SK-N-SH (cell line): ENCODE measurements at regions not wholly inside any gene's neighbourhood (a gene's known extent, or its start where the extent isn't known, plus 50 kb on each side); places are given as distances from the start of the nearest gene placed in this dataset.

ENCODE experiments used
- CTCF ChIA-PET: fragments of 300-600, 350-600 bp; formaldehyde crosslinking; extraction: SDS; loops from one replicate; lab custom pipeline; 2021; lab: Yijun Ruan, JAX
- POLR2A ChIA-PET: fragments of 350-600 bp; sonication (Branson Sonifier 250); formaldehyde crosslinking; extraction: SDS; loops from one replicate; lab custom pipeline; 2020; ENCODE audit warnings: antibody characterized with exemption, inconsistent platforms; lab: Yijun Ruan, JAX
- DNase-seq: peaks from one replicate; pipeline ENCODE4 v3.0.0; 2012
- H2AFZ ChIP-seq: fragments of 200-600 bp; sonication (generic); 2 replicates; pipeline ENCODE4 v1.8.1; 2016; ENCODE audit warnings: antibody characterized with exemption, mild to moderate bottlenecking, low read depth
- H3F3A ChIP-seq: fragments of 200-600 bp; sonication (generic); replicated peaks from 2 replicates; pipeline ENCODE3; 2016; ENCODE audit warnings: antibody characterized with exemption, mild to moderate bottlenecking; ENCODE audit not compliant: insufficient read depth
- H3K27ac ChIP-seq, 2 experiments: fragments of 200-500 bp in 1 of 2; fragments of 200-600 bp in 1 of 2; sonication (Bioruptor generic) in 1 of 2; sonication (generic), shearing (Covaris generic) in 1 of 2; 2 replicates each; pipeline versions ENCODE4 v1.5.1 to v1.6.1; 2014 to 2016; ENCODE audit warnings: low read depth in 2 of 2, inconsistent platforms in 1 of 2, low read length in 1 of 2, mild to moderate bottlenecking in 1 of 2, mixed read lengths in 1 of 2
- H3K27me3 ChIP-seq: fragments of 200-600 bp; sonication (generic), shearing (Covaris generic); 2 replicates; pipeline ENCODE4 v1.6.1; 2016; ENCODE audit warnings: mixed run types; ENCODE audit not compliant: insufficient read depth
- H3K36me3 ChIP-seq, 2 experiments: fragments of 200-500 bp in 1 of 2; fragments of 200-600 bp in 1 of 2; sonication (Bioruptor generic) in 1 of 2; sonication (generic) in 1 of 2; replicated peaks in 1 of 2; 2 replicates each; pipeline versions ENCODE3 to v1.5.1; 2014 to 2016; ENCODE audit warnings: low read length in 1 of 2, mild to moderate bottlenecking in 1 of 2; ENCODE audit not compliant: insufficient read depth in 2 of 2, control insufficient read depth in 1 of 2
- H3K4me1 ChIP-seq, 2 experiments: fragments of 200-500 bp in 1 of 2; fragments of 200-600 bp in 1 of 2; sonication (Bioruptor generic) in 1 of 2; sonication (generic), shearing (Covaris generic) in 1 of 2; 2 replicates each; pipeline versions ENCODE4 v1.5.1 to v1.6.1; 2014 to 2016; ENCODE audit warnings: low read depth in 1 of 2, low read length in 1 of 2, mixed run types in 1 of 2; ENCODE audit not compliant: insufficient read depth in 2 of 2, control insufficient read depth in 1 of 2
- H3K4me2 ChIP-seq: fragments of 200-600 bp; sonication (generic), shearing (Covaris generic); 2 replicates; pipeline ENCODE4 v1.6.1; 2017; ENCODE audit warnings: mixed run types
- H3K4me3 ChIP-seq, 2 experiments: fragments of 200-500 bp in 1 of 2; fragments of 200-600 bp in 1 of 2; sonication (Bioruptor generic) in 1 of 2; sonication (generic), shearing (Covaris generic) in 1 of 2; 2 replicates each; pipeline versions ENCODE4 v1.5.1 to v1.8.1; 2014 to 2016; ENCODE audit warnings: low read depth in 2 of 2, inconsistent platforms in 1 of 2, low read length in 1 of 2, mild to moderate bottlenecking in 1 of 2, mixed read lengths in 1 of 2, moderate library complexity in 1 of 2
- H3K79me2 ChIP-seq: fragments of 200-600 bp; sonication (generic); 2 replicates; pipeline ENCODE4 v1.8.1; 2017; ENCODE audit warnings: mild to moderate bottlenecking; ENCODE audit not compliant: insufficient read depth
- H3K9ac ChIP-seq: fragments of 200-600 bp; sonication (generic); 2 replicates; pipeline ENCODE4 v1.6.1; 2017; ENCODE audit warnings: mixed run types
- H3K9me2 ChIP-seq: fragments of 200-600 bp; sonication (generic); 2 replicates; pipeline ENCODE4 v1.6.1; 2017; ENCODE audit warnings: mixed run types
- H3K9me3 ChIP-seq: fragments of 200-600 bp; sonication (generic); 2 replicates; pipeline ENCODE4 v1.6.1; 2017; ENCODE audit warnings: mixed run types, mild to moderate bottlenecking, moderate library complexity
- H4K20me1 ChIP-seq: fragments of 200-600 bp; sonication (generic); 2 replicates; pipeline ENCODE4 v1.6.1; 2017; ENCODE audit warnings: mild to moderate bottlenecking, mixed run types; ENCODE audit not compliant: insufficient read depth
- FOXM1 ChIP-seq: IDR thresholded peaks from 2 replicates; pipeline ENCODE4 v1.4.0; 2012; ENCODE audit warnings: low read depth, mild to moderate bottlenecking
- GABPA ChIP-seq: IDR thresholded peaks from 2 replicates; pipeline ENCODE4 v1.4.0; 2012; ENCODE audit warnings: low read depth, mild to moderate bottlenecking
- JUND ChIP-seq: IDR thresholded peaks from 2 replicates; pipeline ENCODE4 v1.4.0; 2012
- MEF2A ChIP-seq: IDR thresholded peaks from 2 replicates; pipeline ENCODE4 v1.4.0; 2012; ENCODE audit warnings: low read depth, borderline replicate concordance
- NFIC ChIP-seq: IDR thresholded peaks from 2 replicates; pipeline ENCODE4 v1.4.0; 2012; ENCODE audit warnings: borderline replicate concordance
- NRF1 ChIP-seq: IDR thresholded peaks from 2 replicates; pipeline ENCODE4 v1.6.1; 2012; ENCODE audit warnings: low read depth, mild to moderate bottlenecking, low read length
- RCOR1 ChIP-seq: fragments of 150-350 bp; IDR thresholded peaks from 2 replicates; pipeline ENCODE4 v1.6.1; 2017; ENCODE audit warnings: antibody characterized with exemption, low read length
- SMC3 ChIP-seq: IDR thresholded peaks from 2 replicates; pipeline ENCODE4 v1.6.1; 2012; ENCODE audit warnings: low read depth, low read length, improper control_type of control experiment
- TAF1 ChIP-seq: IDR thresholded peaks from 2 replicates; pipeline ENCODE4 v1.6.1; 2012; ENCODE audit warnings: low read depth, mild to moderate bottlenecking, low read length, moderate library complexity, borderline replicate concordance
- TEAD4 ChIP-seq: IDR thresholded peaks from 2 replicates; pipeline ENCODE4 v1.4.0; 2012; ENCODE audit warnings: mild to moderate bottlenecking, borderline replicate concordance; ENCODE audit not compliant: insufficient read depth
- YY1 ChIP-seq: IDR thresholded peaks from 2 replicates; pipeline ENCODE4 v1.4.0; 2012; ENCODE audit warnings: low read depth, mild to moderate bottlenecking
- WGBS: methylation state at CpG from one replicate; pipeline ENCODE4 v1.1.6; 2017; ENCODE audit warnings: low lambda C conversion rate; 5-methylcytosine and 5-hydroxymethylcytosine counted together
- TF ChIP-seq, protein P1 (sequence below): IDR thresholded peaks from 2 replicates; pipeline ENCODE4; 2012
- TF ChIP-seq, protein P2 (sequence below): fragments of 150-350 bp; IDR thresholded peaks from 2 replicates; pipeline ENCODE4 v1.6.1; 2017; ENCODE audit warnings: antibody characterized with exemption, low read length, low read depth, borderline replicate concordance
- TF ChIP-seq, protein P3 (sequence below): IDR thresholded peaks from 2 replicates; pipeline ENCODE4 v1.4.0; 2012; ENCODE audit warnings: low read depth, borderline replicate concordance
- TF ChIP-seq, protein P4 (sequence below): fragments of 150-350 bp; IDR thresholded peaks from 2 replicates; pipeline ENCODE4 v1.6.1; 2016; ENCODE audit warnings: mild to moderate bottlenecking, low read depth, low read length
- TF ChIP-seq, protein P5 (sequence below): fragments of 200-600 bp; sonication (generic); IDR thresholded peaks from 2 replicates; pipeline ENCODE4 v1.6.1; 2017; ENCODE audit warnings: antibody characterized with exemption, mild to moderate bottlenecking, moderate library complexity

DNA sequence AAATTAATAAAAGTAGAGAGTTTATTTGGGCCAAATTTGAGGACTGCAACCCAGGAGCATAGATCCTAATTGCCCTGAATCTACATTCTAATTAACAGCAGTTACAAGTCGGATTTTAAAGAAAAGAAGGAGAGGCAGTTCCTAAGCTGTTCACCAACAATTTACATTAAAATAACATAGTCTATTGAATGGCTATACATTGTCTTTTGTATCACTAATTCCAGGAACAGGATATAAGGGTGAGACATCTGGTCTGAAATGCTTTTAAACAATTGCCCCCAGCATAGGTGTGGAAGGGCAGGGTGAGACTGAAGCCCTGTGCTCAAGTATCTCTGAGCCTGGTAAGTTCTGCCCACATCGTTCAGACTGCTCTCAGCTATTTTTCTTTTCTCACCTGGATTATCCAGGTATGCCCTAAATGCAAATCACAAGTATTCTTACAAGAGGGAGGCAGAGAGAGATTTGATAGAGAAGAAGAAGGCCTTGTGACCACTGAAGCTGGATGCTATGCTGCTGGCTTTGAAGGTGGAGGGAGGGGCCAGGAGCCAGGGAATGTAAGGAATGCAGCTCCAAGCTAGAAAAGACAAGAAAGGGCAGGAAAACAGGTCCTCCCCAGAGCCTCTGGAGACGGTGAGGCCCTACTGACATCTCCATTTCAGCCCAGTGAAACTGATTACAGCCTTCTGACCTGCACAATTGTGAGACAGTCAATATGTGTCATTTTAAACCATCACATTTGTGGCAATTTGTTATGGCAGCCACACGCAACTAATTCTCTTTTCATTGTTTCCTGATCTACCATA is 189.4 kb upstream of the ARL4C start:
- ChIA-PET POLR2A (no interaction called here), CTCF (no interaction called here)
- Histone ChIP-seq H3K4me2 (no peak overlapping the region), H3K9ac (no peak overlapping the region), H3K9me2 (no peaks in the 10 kb centered on the region), H3K27ac (peak overlapping the region in 1 of 2 experiments; percentile 5; a peak in 1 of 4 replicates), H4K20me1 (no peaks in the 10 kb centered on the region), H3K9me3 (no peaks in the 10 kb centered on the region), H3F3A (peaks cover 25% of the 10 kb centered on the region), H3K27me3 (no peaks in the 10 kb centered on the region), H3K4me1 (peaks cover 13 to 22% of the 10 kb centered on the region in 2 experiments), H3K79me2 (no peaks in the 10 kb centered on the region), H3K36me3 (no peaks in the 10 kb centered on the region), H2AFZ (peak overlapping the region; percentile 3; the same call in 1 of the 2 replicates), H3K4me3 (no peak overlapping the region)
- 57% methylated on average over 4 of the region's 4 CpGs for WGBS
- DNase-seq: no peak
- TF ChIP-seq SMC3 (no peak), TEAD4 (peak; percentile 65)

DNA sequence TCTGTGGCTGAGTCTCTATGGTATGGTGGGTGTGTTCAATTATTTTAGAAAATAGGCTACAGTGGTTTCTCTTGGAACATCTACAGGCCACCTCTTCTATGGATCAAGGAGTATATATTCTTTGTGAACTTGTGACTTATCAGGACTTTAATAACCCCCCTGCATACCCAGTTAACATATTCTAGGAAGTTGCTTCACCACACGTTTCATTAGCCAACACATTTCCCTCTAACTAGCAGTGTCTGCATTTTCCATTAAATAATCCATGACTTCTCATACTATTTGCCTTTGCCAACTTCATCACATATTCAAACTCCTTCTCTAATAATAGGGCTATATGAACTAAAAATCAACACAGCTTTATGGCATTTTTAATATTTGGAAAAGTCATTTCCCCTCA is 187.6 kb upstream of the ARL4C start:
- Histone ChIP-seq H3K4me3 (no peak overlapping the region), H4K20me1 (no peaks in the 10 kb centered on the region), H3K4me2 (no peak overlapping the region), H3K4me1 (peaks cover 0 to 17% of the 10 kb centered on the region in 2 experiments; a peak in 3 of 4 replicates), H3K36me3 (no peaks in the 10 kb centered on the region), H3K9me2 (no peaks in the 10 kb centered on the region), H2AFZ (no peak overlapping the region), H3K27me3 (no peaks in the 10 kb centered on the region), H3K79me2 (no peaks in the 10 kb centered on the region), H3K9ac (no peak overlapping the region), H3K27ac (no peak overlapping the region), H3K9me3 (no peaks in the 10 kb centered on the region), H3F3A (peaks cover 29% of the 10 kb centered on the region)
- no peak for TF ChIP-seq FOXM1
- no peak for TF ChIP-seq NRF1
- TF ChIP-seq GABPA: no peak
- TF ChIP-seq TEAD4: no peak
- TF ChIP-seq YY1: no peak
- TF ChIP-seq, protein P1, sequence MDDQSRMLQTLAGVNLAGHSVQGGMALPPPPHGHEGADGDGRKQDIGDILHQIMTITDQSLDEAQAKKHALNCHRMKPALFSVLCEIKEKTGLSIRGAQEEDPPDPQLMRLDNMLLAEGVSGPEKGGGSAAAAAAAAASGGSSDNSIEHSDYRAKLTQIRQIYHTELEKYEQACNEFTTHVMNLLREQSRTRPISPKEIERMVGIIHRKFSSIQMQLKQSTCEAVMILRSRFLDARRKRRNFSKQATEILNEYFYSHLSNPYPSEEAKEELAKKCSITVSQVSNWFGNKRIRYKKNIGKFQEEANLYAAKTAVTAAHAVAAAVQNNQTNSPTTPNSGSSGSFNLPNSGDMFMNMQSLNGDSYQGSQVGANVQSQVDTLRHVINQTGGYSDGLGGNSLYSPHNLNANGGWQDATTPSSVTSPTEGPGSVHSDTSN: no peak
- TF ChIP-seq MEF2A: no peak
- TF ChIP-seq, protein P2, sequence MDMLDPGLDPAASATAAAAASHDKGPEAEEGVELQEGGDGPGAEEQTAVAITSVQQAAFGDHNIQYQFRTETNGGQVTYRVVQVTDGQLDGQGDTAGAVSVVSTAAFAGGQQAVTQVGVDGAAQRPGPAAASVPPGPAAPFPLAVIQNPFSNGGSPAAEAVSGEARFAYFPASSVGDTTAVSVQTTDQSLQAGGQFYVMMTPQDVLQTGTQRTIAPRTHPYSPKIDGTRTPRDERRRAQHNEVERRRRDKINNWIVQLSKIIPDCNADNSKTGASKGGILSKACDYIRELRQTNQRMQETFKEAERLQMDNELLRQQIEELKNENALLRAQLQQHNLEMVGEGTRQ: no peak
- TF ChIP-seq, protein P3, sequence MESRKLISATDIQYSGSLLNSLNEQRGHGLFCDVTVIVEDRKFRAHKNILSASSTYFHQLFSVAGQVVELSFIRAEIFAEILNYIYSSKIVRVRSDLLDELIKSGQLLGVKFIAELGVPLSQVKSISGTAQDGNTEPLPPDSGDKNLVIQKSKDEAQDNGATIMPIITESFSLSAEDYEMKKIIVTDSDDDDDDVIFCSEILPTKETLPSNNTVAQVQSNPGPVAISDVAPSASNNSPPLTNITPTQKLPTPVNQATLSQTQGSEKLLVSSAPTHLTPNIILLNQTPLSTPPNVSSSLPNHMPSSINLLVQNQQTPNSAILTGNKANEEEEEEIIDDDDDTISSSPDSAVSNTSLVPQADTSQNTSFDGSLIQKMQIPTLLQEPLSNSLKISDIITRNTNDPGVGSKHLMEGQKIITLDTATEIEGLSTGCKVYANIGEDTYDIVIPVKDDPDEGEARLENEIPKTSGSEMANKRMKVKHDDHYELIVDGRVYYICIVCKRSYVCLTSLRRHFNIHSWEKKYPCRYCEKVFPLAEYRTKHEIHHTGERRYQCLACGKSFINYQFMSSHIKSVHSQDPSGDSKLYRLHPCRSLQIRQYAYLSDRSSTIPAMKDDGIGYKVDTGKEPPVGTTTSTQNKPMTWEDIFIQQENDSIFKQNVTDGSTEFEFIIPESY: no peak
- TF ChIP-seq NFIC: no peak
- TF ChIP-seq, protein P4, sequence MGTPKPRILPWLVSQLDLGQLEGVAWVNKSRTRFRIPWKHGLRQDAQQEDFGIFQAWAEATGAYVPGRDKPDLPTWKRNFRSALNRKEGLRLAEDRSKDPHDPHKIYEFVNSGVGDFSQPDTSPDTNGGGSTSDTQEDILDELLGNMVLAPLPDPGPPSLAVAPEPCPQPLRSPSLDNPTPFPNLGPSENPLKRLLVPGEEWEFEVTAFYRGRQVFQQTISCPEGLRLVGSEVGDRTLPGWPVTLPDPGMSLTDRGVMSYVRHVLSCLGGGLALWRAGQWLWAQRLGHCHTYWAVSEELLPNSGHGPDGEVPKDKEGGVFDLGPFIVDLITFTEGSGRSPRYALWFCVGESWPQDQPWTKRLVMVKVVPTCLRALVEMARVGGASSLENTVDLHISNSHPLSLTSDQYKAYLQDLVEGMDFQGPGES: no peak
- TF ChIP-seq, protein P5, sequence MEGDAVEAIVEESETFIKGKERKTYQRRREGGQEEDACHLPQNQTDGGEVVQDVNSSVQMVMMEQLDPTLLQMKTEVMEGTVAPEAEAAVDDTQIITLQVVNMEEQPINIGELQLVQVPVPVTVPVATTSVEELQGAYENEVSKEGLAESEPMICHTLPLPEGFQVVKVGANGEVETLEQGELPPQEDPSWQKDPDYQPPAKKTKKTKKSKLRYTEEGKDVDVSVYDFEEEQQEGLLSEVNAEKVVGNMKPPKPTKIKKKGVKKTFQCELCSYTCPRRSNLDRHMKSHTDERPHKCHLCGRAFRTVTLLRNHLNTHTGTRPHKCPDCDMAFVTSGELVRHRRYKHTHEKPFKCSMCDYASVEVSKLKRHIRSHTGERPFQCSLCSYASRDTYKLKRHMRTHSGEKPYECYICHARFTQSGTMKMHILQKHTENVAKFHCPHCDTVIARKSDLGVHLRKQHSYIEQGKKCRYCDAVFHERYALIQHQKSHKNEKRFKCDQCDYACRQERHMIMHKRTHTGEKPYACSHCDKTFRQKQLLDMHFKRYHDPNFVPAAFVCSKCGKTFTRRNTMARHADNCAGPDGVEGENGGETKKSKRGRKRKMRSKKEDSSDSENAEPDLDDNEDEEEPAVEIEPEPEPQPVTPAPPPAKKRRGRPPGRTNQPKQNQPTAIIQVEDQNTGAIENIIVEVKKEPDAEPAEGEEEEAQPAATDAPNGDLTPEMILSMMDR: no peak
- no peak for TF ChIP-seq RCOR1
- TF ChIP-seq JUND: no peak
- no peak for TF ChIP-seq TAF1
- DNase-seq: no peak
- POLR2A ChIA-PET: no interaction called here
- CTCF ChIA-PET: interaction anchor here (0.6 kb wide), 1 partner anchor 754 kb away, joined by 3 read pairs; no protein-coding TSS in a partner anchor
- 92% methylated on average over 1 of the region's 1 CpG for WGBS
